22Rv1 (cell line): ENCODE measurements at regions not wholly inside any gene's neighbourhood (a gene's known extent, or its start where the extent isn't known, plus 50 kb on each side); places are given as distances from the start of the nearest gene placed in this dataset.

Source experiments
- H3K27ac ChIP-seq: fragments of 450-650 bp; 2 replicates; pipeline ENCODE4 v1.5.1; 2017
- CTCF ChIP-seq: fragments of 450-650 bp; IDR thresholded peaks from 2 replicates; pipeline ENCODE4 v1.5.1; 2017; ENCODE audit warnings: mild to moderate bottlenecking
- ZFX ChIP-seq: fragments of 450-650 bp; IDR thresholded peaks from 2 replicates; pipeline ENCODE4 v1.6.1; 2017; ENCODE audit warnings: antibody characterized with exemption, borderline replicate concordance

- H3K27ac ChIP-seq: no peak overlapping the region
- TF ChIP-seq CTCF (no peak), ZFX (no peak)
Observed at GRCh38 chr7:41795276-41795833, 92.5 kb upstream of the INHBA start.

GRCh38 chr7:41793556-41793955, 90.7 kb upstream of the INHBA start:
- TF ChIP-seq ZFX (no peak), CTCF (no peak)
- no peak overlapping the region for H3K27ac ChIP-seq

DNA sequence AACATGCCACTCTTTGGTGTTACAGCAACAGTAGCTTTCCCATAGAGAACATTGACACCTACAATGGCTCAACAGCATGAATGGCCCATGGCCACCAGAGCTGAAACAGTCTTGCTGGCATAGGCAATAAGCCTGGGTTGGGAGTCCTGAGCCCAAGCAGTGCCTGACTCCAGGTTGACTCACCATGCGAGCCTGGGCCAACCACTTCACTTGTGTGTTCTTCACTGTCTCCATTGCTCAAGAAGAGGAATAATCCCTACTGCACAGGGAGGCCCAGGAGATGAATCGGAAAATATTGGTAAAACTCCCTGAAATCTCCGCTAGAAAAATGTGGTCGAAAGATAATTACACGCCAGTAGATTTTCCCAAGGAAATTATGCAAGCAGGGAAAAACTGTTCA, 89.2 kb upstream of the INHBA start:
- no peak for TF ChIP-seq CTCF
- TF ChIP-seq ZFX: no peak

DNA sequence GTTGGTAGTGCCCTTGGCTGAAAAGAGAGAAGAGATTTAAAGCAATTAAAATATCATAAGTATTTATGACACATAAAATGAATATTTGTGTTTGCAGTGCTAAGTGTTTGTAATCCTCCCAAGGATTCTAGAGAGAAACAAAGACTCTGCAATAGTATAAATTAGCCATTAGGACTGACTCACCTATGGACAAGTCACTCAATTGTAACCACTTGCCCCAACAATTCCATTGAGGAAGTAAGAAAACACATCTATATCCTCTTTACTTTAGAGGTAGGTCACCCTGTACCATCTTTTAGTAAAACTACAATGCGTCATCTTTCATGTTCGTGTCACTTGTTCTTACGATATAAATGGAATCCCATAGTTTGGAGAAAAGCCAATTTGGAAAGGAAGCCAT, 85.7 kb upstream of the INHBA start:
- TF ChIP-seq ZFX (no peak), CTCF (no peak)
- no peak overlapping the region for H3K27ac ChIP-seq

More for the DNA sequence above, 89.2 kb upstream of the INHBA start:
- no peak overlapping the region for H3K27ac ChIP-seq

DNA sequence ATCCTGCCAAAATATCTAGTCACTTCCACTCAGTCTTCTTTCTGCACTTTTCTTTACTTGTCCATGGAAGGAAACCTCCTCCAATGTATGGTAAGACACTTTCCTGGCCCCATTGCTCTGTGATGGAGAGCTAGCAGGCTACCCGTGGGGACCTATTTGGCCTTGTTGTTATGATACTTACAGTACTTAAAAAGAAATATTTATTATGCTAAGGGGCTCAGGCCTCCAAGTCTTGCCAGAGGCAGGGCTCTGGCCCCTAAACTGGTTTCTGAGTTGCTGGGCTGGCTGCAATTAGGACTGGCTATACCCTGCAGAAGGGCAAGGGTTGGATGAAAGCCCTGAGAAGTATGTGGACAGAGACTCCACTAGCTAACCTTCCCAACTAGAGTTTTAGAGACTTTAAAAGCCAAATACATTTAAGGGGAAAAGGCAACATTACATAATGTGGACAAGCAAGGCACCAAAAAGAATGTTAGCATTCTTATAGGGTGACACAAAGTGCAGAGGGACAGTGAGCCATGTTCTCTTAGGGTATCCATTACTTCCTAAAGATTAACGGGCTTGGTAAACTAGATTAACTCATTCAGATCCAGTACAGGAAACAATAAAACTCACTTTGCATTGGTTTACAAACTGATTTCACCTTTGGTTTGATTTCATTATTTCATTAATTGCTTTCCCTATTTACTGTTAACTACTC, 84.9 kb upstream of the INHBA start:
- H3K27ac ChIP-seq: no peak overlapping the region
- no peak for TF ChIP-seq ZFX
- TF ChIP-seq CTCF: no peak

DNA sequence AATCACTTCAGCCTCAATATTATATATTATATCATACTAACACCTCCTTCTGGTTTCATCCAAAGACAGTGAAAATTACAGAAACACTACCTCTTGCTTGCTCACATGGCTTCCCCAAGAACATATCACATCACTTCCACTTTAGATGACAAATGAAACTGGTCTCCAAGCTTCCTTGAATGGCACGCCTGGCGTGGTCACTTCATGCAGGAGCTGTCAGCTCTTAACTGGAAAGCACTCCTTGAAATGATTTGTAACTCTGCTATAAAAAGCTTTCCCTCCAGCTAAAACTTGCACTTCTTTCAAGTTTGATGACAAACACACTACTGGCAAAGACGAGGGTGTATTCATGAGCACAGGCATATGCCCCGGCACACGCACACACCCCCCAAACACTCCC, 84.1 kb upstream of the INHBA start:
- TF ChIP-seq CTCF: no peak
- TF ChIP-seq ZFX: no peak

GRCh38 chr7:41786404-41786803, 83.5 kb upstream of the INHBA start:
- TF ChIP-seq ZFX (no peak), CTCF (no peak)
- H3K27ac ChIP-seq: no peak overlapping the region

More for the DNA sequence above, 84.1 kb upstream of the INHBA start:
- H3K27ac ChIP-seq: no peak overlapping the region
